PC-3 (cell line): ENCODE measurements at regions not wholly inside any gene's neighbourhood (a gene's known extent, or its start where the extent isn't known, plus 50 kb on each side); places are given as distances from the start of the nearest gene placed in this dataset.

Experiments used
- ATAC-seq: fragments of 200-7000 bp; cut with Tn5 transposase; 2 replicates; pipeline ENCODE4 v1.9.1; 2020; ENCODE audit warnings: mild to moderate bottlenecking, moderate library complexity
- BruUV-seq: library from RNA; stranded (reverse); fragments of 400-500 nt; replicated peaks from 2 replicates; lab custom pipeline; 2021; lab: Mats Ljungman, UMichigan
- CTCF ChIA-PET: fragments of 300-600 bp; sonication (Branson Sonifier 250); formaldehyde crosslinking; loops from one replicate; lab custom pipeline; 2022; ENCODE audit warnings: antibody characterized with exemption; lab: Charles Lee
- POLR2A ChIA-PET: fragments of 300-600 bp; sonication (Branson Sonifier 250); formaldehyde crosslinking; loops from one replicate; lab custom pipeline; 2022; ENCODE audit warnings: antibody characterized with exemption; ENCODE audit not compliant: unreplicated experiment; lab: Charles Lee
- DNase-seq: peaks from one replicate; pipeline ENCODE4 v3.0.0-alpha.2; 2015
- H2AFZ ChIP-seq: fragments of 300-600 bp; sonication (generic); 2 replicates; pipeline ENCODE4 v1.6.0; 2016; ENCODE audit warnings: antibody characterized with exemption, low read length
- H3F3A ChIP-seq: fragments of 300-600 bp; sonication (generic); one replicate; pipeline ENCODE4 v1.6.0; 2017; ENCODE audit warnings: antibody characterized with exemption, low read length, control low read depth, mild to moderate bottlenecking; ENCODE audit not compliant: unreplicated experiment
- H3K27ac ChIP-seq: fragments of 300-600 bp; sonication (generic); 2 replicates; pipeline ENCODE4 v1.5.1; 2016; ENCODE audit warnings: mild to moderate bottlenecking, low read length
- H3K27me3 ChIP-seq: fragments of 300-600 bp; sonication (generic); 2 replicates; pipeline ENCODE4 v1.6.1; 2016; ENCODE audit warnings: low read length, mixed read lengths
- H3K36me3 ChIP-seq: fragments of 300-600 bp; sonication (generic); 2 replicates; pipeline ENCODE4 v1.6.1; 2016; ENCODE audit warnings: low read depth, mixed run types, low read length, mixed read lengths
- H3K4me1 ChIP-seq: fragments of 300-600 bp; sonication (generic); 2 replicates; pipeline ENCODE4 v1.5.1; 2016; ENCODE audit warnings: low read length; ENCODE audit not compliant: insufficient read depth
- H3K4me2 ChIP-seq: fragments of 300-600 bp; sonication (generic); 2 replicates; pipeline ENCODE4 v1.6.0; 2016; ENCODE audit warnings: low read length
- H3K4me3 ChIP-seq: fragments of 300-600 bp; sonication (generic); 2 replicates; pipeline ENCODE4 v1.5.1; 2016; ENCODE audit warnings: mild to moderate bottlenecking, low read length, mixed read lengths
- H3K79me2 ChIP-seq: fragments of 300-600 bp; sonication (generic); 2 replicates; pipeline ENCODE4 v1.6.1; 2017; ENCODE audit warnings: low read length, mixed read lengths
- H3K9ac ChIP-seq: fragments of 300-600 bp; sonication (generic); 2 replicates; pipeline ENCODE4 v1.6.0; 2016; ENCODE audit warnings: mild to moderate bottlenecking, low read length
- H3K9me2 ChIP-seq: fragments of 300-600 bp; sonication (generic); replicated peaks from 2 replicates; pipeline ENCODE4 v1.6.1; 2016; ENCODE audit warnings: mixed run types, low read length, mixed read lengths
- H3K9me3 ChIP-seq: fragments of 300-600 bp; sonication (generic); 2 replicates; pipeline ENCODE4 v1.6.1; 2016; ENCODE audit warnings: low read length, mixed read lengths
- H4K20me1 ChIP-seq: fragments of 300-600 bp; sonication (generic); 2 replicates; pipeline ENCODE4 v1.6.1; 2016; ENCODE audit warnings: low read length, mixed read lengths
- EZH2 ChIP-seq: fragments of 300-600 bp; sonication (generic); IDR thresholded peaks from one replicate; pipeline ENCODE4 v1.6.1; 2017; ENCODE audit warnings: antibody characterized with exemption, mild to moderate bottlenecking, low read length; ENCODE audit not compliant: unreplicated experiment
- EZH2phosphoT487 ChIP-seq: fragments of 300-600 bp; sonication (generic); IDR thresholded peaks from 2 replicates; pipeline ENCODE4 v1.6.1; 2018; ENCODE audit warnings: mild to moderate bottlenecking, antibody characterized with exemption, low read length, borderline replicate concordance
- intact Hi-C: fragments of 100-400 bp; cut with micrococcal nuclease; formaldehyde crosslinking; loops from 2 replicates; pipeline ENCODE4 v1.9.0; 2023
- TF ChIP-seq, protein P1 (sequence below): fragments of 300-600 bp; sonication (generic); conservative IDR thresholded peaks from 2 replicates; pipeline ENCODE4 v1.5.1; 2017; ENCODE audit warnings: antibody characterized with exemption, low read depth, mild to moderate bottlenecking, low read length

DNA sequence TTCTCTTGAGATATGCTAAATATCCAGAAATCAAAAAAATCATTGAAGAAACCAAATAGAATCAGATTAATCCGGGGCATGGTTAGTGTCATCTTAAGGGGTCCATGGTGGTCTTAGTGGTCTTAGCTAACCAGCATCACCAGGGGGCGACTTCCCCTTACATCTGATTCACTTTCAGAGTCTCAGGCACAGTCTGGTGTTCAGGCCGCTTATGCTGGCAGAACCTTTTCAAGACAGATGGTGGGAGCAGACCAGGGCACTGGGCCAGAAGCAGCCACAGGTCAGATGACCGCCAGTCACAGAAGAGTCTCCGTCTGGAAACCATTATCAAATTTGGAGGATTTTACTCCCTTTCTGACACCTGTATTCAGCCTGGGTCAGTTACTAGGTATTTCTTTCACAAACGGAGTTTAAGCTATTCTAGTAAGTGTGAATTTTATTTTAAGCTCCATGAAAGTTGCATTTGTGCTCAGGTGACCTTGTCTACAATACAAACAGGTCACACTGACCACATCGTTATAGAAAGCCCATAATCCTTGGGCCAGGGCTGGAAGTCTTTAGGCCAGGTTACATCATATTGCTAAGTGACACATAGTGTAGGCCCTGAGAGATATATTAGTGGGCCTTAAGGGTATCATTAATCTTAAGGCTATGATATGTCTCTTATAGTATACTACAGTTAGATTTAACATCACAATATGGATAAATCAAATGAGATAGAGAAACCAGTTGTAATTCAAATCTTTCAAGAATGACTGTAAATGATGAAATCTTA, 365.5 kb downstream of the GBE1 start:
- Histone ChIP-seq H3K9me3 (no peaks in the 10 kb centered on the region), H3K4me3 (no peak overlapping the region), H4K20me1 (no peaks in the 10 kb centered on the region), H3K27ac (no peak overlapping the region), H3K27me3 (no peaks in the 10 kb centered on the region), H3K9me2 (no peaks in the 10 kb centered on the region), H3K36me3 (no peaks in the 10 kb centered on the region), H3K4me2 (no peak overlapping the region), H3K4me1 (no peaks in the 10 kb centered on the region), H3K9ac (no peak overlapping the region), H3F3A (no peaks in the 10 kb centered on the region), H2AFZ (no peak overlapping the region), H3K79me2 (no peaks in the 10 kb centered on the region)
- no peak for TF ChIP-seq EZH2
- no peak for TF ChIP-seq EZH2phosphoT487
- TF ChIP-seq, protein P1, sequence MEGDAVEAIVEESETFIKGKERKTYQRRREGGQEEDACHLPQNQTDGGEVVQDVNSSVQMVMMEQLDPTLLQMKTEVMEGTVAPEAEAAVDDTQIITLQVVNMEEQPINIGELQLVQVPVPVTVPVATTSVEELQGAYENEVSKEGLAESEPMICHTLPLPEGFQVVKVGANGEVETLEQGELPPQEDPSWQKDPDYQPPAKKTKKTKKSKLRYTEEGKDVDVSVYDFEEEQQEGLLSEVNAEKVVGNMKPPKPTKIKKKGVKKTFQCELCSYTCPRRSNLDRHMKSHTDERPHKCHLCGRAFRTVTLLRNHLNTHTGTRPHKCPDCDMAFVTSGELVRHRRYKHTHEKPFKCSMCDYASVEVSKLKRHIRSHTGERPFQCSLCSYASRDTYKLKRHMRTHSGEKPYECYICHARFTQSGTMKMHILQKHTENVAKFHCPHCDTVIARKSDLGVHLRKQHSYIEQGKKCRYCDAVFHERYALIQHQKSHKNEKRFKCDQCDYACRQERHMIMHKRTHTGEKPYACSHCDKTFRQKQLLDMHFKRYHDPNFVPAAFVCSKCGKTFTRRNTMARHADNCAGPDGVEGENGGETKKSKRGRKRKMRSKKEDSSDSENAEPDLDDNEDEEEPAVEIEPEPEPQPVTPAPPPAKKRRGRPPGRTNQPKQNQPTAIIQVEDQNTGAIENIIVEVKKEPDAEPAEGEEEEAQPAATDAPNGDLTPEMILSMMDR: peak; percentile 29; the same call in 1 of the 2 replicates
- no peak for ATAC-seq
- no TSS peak for BruUV-seq
- no peak for DNase-seq
- ChIA-PET CTCF (no interaction called here), POLR2A (no interaction called here)
- intact Hi-C loops: no loop called here

DNA sequence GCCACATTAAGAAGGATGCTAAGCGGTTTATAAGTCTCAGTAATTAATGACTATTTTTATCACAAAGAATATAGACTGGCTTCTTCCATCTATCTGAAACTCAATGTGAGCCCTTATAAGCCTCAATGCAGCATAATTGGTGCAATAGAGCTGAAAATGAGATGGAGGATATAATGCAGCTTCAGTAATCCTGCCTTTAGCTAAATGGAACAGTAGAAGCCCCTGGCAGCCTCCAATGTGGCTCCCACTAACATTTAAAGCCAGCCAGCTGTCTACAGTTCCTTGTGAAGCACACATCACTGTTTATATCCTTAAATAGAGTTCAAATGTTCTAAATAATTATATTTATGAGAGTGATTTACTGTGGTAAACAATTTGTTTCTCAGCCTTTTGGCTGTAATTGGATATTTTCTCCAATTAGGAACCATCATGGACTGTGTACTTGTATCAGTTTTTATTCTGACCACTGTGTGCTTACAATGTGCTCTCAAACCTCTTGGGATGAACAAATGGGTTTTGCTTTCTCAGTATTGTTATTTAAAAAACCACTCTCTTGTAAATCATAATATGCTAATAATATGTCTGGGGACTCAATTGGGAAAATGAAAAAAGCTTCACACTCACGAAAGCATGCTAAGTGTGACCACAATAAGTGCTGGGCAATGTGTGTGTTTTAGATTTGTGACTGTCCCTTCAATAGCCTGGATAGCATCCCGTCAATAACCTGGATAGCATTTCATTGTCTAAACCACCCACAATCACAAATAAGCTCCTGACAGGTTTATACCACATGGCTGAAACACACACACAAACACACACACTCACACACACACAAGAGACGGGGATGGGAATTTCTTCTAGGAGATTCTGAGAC, 366.6 kb downstream of the GBE1 start:
- Histone ChIP-seq H3K27me3 (no peaks in the 10 kb centered on the region), H3K9me3 (no peaks in the 10 kb centered on the region), H3K36me3 (no peaks in the 10 kb centered on the region), H3F3A (no peaks in the 10 kb centered on the region), H2AFZ (no peak overlapping the region), H4K20me1 (no peaks in the 10 kb centered on the region), H3K4me2 (no peak overlapping the region), H3K9ac (no peak overlapping the region), H3K4me1 (no peaks in the 10 kb centered on the region), H3K4me3 (no peak overlapping the region), H3K9me2 (no peaks in the 10 kb centered on the region), H3K79me2 (no peaks in the 10 kb centered on the region), H3K27ac (no peak overlapping the region)
- TF ChIP-seq, protein P1: no peak
- TF ChIP-seq EZH2 (no peak), EZH2phosphoT487 (no peak)
- DNase-seq (no peak), ATAC-seq (no peak)
- BruUV-seq: no TSS peak
- intact Hi-C loops: no loop called here
- ChIA-PET CTCF (no interaction called here), POLR2A (no interaction called here)
